ENCODE measurements at regions not wholly inside any gene's neighbourhood (a gene's known extent, or its start where the extent isn't known, plus 50 kb on each side); places are given as distances from the start of the nearest gene placed in this dataset.
A peak's percentile ranks its signal among the peaks of the same experiment; 100 is the strongest.

GRCh38 chr4:72701987-72702819 is 133.2 kb upstream of the ADAMTS3 start:
- Histone ChIP-seq H3K27ac (ENCODE audit: extremely low read depth, low read depth, low read length) (no peak overlapping the region), H3K9me1 (ENCODE audit: control insufficient read depth, insufficient read depth, low read length) (no peaks in the 10 kb centered on the region), H3K9ac (ENCODE audit: insufficient read depth in 1 of 2, low read depth in 2 of 2, low read length in 2 of 2) (peak overlapping the region in 1 of 2 experiments; percentile 56; a peak in 2 of 4 replicates), H3K4me3 (peak overlapping the region; percentile 34), H4K20me1 (replicated peaks; ENCODE audit: control insufficient read depth, insufficient read depth, low read length) (no peaks in the 10 kb centered on the region), H2AFZ (ENCODE audit: low read depth, low read length) (peak overlapping the region; percentile 83), H3K4me1 (replicated peaks in 1 of 2; ENCODE audit: control insufficient read depth in 2 of 2, insufficient read depth in 2 of 2, low read length in 2 of 2) (peaks cover 0 to 28% of the 10 kb centered on the region in 2 experiments; a peak in 3 of 5 replicates), H3K4me2 (ENCODE audit: insufficient read depth, low read length) (peak overlapping the region; percentile 69), H3K9me3 (replicated peaks; ENCODE audit: control insufficient read depth, insufficient read depth, low read depth, low read length) (no peaks in the 10 kb centered on the region), H3K79me2 (ENCODE audit: control insufficient read depth, insufficient read depth, low read length) (no peaks in the 10 kb centered on the region), H3K36me3 (ENCODE audit: control insufficient read depth, insufficient read depth, low read length) (no peaks in the 10 kb centered on the region), H3K27me3 (ENCODE audit: control insufficient read depth in 2 of 2, insufficient read depth in 2 of 2, low read length in 2 of 2) (no peaks in the 10 kb centered on the region)
- WGBS (ENCODE audit: insufficient coverage, low coverage, missing lambda C conversion rate), result 10% methylated on average over 7 of the region's 7 CpGs
- intact Hi-C loops (cut with micrococcal nuclease) (loop anchor here (1.0 to 10.0 kb wide), 6 partner anchors 67 to 407 kb away; partner anchors contain the start of gene ADAMTS3), in situ Hi-C loops (cut with MboI) (no loop called here)
- peak; percentile 89 for FAIRE-seq
- ChIA-PET CTCF (ENCODE audit: low intra/inter-chr PET ratio) (interaction anchor here (0.6 to 1.3 kb wide), 3 partner anchors 284 to 320 kb away, joined by 3 to 4 read pairs (median 4); no protein-coding TSS in a partner anchor), POLR2A (no interaction called here)
- DNase-seq (ENCODE audit: extremely low read depth in 1 of 4, low spot score in 3 of 4), result peak; percentile 33 to 77 (median 53)
- no TSS peak for BruUV-seq (replicated peaks)
- peak; percentile 82 for ATAC-seq
- TF ChIP-seq MEIS2 (IDR thresholded peaks at IDR 0.05; ENCODE audit: partially characterized antibody), result peak; percentile 65
- no peak for TF ChIP-seq ZNF395 (CRISPR knock-in tag; IDR thresholded peaks at IDR 0.05)
- TF ChIP-seq, protein P1, sequence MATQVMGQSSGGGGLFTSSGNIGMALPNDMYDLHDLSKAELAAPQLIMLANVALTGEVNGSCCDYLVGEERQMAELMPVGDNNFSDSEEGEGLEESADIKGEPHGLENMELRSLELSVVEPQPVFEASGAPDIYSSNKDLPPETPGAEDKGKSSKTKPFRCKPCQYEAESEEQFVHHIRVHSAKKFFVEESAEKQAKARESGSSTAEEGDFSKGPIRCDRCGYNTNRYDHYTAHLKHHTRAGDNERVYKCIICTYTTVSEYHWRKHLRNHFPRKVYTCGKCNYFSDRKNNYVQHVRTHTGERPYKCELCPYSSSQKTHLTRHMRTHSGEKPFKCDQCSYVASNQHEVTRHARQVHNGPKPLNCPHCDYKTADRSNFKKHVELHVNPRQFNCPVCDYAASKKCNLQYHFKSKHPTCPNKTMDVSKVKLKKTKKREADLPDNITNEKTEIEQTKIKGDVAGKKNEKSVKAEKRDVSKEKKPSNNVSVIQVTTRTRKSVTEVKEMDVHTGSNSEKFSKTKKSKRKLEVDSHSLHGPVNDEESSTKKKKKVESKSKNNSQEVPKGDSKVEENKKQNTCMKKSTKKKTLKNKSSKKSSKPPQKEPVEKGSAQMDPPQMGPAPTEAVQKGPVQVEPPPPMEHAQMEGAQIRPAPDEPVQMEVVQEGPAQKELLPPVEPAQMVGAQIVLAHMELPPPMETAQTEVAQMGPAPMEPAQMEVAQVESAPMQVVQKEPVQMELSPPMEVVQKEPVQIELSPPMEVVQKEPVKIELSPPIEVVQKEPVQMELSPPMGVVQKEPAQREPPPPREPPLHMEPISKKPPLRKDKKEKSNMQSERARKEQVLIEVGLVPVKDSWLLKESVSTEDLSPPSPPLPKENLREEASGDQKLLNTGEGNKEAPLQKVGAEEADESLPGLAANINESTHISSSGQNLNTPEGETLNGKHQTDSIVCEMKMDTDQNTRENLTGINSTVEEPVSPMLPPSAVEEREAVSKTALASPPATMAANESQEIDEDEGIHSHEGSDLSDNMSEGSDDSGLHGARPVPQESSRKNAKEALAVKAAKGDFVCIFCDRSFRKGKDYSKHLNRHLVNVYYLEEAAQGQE (IDR thresholded peaks at IDR 0.05; ENCODE audit: borderline replicate concordance), result peak; percentile 69; the same call in 1 of the 2 replicates
- TF ChIP-seq, protein P1 (CRISPR knock-in tag; IDR thresholded peaks at IDR 0.05; ENCODE audit: low read depth), result no peak
- TF ChIP-seq KLF16 (IDR thresholded peaks at IDR 0.05), result 0 out of 2 replicates have a peak, but pooled peaks have one; percentile 14
- no peak for TF ChIP-seq CREB1 (IDR thresholded peaks at IDR 0.05)
- no peak for TF ChIP-seq CREB1 (CRISPR knock-in tag; IDR thresholded peaks at IDR 0.05)
- peak; percentile 49 for TF ChIP-seq SMC3 (conservative IDR thresholded peaks at IDR 0.05; ENCODE audit: insufficient read depth, low read depth, low read length)
- no peak for TF ChIP-seq GABPB1 (CRISPR knock-in tag; IDR thresholded peaks at IDR 0.05)
- peak; percentile 84 to 87 for TF ChIP-seq RAD21 (CRISPR knock-in tag; conservative IDR thresholded peaks at IDR 0.05 in 1 of 2, IDR thresholded peaks at IDR 0.05 in 1 of 2)
